Fibroblast of upper back skin (primary cell): ENCODE measurements at regions not wholly inside any gene's neighbourhood (a gene's known extent, or its start where the extent isn't known, plus 50 kb on each side); places are given as distances from the start of the nearest gene placed in this dataset.

Experiments used
- DNase-seq: peaks from one replicate; pipeline ENCODE4 v3.0.0-alpha.2; 2013

DNA sequence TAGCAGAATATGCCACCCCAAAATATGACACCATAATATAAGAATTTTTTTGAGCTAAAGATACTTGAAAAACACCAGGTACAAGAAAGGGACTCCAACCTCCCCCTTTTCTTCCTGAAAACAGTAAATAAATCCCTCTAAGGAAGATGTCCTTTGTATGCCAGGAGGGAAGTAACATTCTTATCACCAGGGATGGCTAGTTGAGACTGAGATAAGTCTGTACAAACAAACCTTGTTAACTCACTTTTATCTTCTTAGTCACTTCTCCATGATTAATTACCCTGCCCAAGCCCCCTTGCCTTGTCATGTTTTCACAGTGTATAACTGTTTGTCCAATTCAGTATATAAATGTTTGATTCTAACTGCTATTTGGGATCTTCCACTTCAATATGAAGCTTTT is 888.0 kb downstream of the PCDH18 start:
- DNase-seq: no peak

DNA sequence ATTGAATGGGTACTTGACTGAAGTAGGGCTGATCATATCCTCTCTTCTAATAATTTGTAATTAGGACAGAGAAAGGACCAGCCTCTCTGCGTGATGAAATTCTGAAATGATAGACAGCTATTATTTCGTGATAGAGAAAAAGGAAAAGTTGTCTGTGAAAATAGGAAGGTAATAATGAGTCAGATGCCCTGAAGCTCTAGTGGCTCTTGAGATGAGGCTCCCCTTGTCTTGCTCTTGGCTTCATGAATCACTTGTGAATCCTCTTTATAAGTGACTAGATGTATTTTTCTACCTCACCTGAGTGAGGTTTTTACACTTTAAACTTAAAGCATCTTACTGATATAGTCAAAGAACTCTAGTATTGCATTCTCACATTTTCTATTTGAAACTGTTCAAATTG is 888.9 kb downstream of the PCDH18 start:
- DNase-seq: no peak

DNA sequence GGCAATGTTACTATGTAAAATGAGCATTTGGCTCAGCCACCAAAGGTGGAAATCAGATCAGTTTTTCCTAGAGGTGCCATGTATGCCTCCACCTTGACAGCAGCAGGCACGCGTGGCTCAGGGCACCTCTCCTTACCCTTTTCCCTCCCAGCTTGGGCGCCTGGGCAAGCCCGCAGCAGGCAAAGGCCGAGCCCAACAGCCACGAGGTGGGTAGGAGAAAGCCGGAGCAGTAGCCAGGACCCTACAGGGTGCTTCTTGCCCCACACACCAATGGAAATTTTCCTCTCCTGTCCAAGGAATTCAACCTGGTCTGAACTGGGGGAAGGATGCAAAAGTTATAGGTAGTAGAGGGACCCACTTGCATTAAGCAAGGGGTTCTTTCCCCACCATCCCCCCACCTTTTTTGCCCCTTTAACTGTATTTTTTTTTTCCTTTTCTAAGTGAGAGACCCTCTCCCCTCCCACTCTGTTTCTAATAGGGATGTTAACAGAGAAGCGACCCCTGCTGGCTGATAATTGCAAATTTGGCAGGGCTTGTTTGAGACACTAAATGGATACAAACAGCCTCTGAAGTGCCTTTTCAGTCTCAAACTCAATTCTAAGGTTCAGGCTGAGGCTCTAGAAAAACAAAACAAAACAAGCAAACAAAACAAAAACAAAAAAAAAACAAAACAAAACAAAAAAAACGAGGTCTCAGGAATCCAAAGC is 895.1 kb downstream of the PCDH18 start:
- DNase-seq: peak; percentile 2

DNA sequence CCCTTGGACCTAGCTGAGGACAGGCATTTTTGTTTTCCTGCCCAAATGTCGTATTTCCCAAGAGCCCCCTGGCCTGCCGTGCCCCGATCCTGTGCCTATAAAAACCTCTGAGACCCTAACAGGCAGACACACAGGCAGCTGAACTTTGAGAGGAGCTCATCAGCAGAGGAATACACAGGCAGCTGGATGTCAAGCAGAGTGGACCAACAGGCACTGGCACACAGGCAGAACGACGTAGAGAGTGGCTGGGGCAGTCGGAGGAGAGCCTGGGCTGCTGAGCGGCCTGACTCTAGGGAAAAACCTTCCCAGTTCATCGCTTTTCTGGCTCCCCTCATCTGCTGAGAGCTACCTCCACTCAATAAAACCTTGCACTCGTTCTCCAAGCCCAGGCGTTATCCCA is 896.1 kb downstream of the PCDH18 start:
- no peak for DNase-seq

DNA sequence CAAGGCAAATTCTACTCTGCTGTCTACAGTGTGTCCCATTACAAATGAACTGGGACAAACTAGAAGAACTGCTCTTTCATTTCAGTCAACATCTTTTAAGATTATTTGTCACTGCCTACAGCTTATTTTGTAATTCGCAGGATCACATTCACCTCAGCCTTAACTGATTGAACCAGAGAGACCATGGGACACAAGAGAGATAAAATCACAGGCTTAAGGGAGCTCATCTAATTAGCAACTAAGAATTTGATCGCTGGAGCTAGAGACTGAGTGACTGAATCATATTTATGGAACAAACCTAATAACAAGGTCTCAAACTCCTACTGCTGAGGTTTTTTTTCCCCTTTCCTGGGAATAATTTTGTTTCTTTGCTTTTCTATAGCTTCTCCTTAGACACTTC is 898.2 kb downstream of the PCDH18 start:
- DNase-seq: no peak

DNA sequence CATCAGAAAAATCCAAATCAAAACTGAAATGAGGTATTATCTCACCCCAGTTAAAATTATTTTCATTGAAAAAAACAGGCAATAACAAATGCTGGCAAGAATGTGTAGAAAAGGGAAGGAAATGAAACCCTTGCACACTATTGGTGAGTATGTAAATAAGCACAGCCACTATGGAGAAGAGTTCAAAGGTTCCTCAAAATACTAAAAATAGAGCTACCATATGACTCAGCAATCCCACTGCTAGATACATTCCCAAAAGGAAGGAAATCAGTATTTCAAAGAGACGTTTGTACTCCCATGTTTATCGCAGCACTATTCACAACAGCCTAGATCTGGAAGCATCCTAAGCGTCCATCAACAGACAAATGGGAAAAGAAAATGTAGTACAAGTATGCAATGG is 932.4 kb downstream of the PCDH18 start:
- no peak for DNase-seq

DNA sequence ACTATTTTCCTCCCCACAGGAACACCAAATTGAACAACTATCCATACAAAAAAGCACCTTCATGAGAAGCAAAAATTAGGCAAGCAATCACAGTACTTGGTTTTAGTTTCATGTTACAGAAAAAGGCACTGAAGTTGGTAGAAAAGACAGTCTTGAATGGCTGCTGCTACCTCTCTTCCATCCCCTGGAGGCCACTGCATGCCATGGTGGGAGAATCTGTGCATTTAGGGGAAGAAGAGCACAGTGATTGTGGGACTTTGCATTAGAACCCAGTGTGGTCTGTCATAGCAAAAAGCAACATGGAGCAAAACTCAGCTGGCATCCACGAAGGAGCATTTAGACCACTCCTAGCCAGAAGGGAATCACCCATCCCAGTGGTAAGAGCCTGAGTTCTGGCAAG is 941.9 kb downstream of the PCDH18 start:
- no peak for DNase-seq

DNA sequence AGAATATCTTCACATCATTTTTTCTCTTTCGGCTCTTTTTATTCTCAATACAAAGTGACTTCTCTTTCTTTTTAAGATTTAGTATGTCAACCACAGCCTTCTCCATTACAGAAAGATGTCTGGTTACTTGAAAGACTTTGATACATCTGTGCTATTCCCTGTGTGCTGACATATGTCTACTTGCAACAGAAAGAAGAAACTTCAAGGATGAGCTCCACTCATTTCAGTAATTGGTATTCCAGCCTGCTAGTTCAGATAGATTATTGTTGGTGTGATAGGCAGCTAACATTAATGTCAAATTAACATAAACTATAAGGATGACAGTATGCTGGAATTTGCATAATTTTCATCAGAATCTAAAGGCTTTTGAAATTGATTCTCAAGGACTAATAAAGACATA is 948.7 kb downstream of the PCDH18 start:
- no peak for DNase-seq

DNA sequence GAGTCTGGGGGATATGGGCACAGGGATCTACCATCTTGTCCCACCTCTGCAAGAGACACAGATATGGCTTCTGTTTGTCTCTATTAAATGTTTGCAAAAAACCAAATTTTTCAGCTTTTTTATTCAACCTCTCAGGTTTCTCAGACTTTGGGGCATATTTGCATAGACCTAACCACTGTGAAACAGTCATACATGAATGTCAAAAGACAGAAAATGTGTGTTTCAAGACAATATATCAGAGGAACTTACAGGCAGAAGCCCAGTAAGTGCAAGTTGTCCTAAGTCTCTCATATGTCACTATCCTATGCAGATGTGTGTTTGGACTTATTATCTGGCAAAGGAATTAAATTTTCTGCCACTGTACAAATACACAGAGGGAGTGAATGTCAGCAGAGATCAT is 951.2 kb downstream of the PCDH18 start:
- DNase-seq: no peak

DNA sequence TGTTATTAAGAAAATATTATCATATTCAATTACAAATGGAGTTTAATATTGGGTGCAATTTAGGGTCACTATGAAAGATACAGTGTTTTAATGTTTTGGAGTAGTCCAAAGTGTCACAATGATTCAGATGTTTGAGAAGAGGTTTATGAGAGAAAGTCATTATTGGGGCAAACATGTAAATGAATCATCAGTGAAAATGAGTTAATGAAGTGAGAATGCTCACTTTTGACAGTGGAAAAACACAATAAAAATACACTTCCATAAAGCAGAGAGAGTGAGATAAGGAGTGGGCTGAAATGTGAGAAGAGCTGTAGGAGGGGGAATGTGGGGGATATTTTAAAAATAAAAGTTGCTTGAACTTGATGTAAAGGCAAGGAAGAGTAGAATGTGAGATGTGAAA is 957.1 kb downstream of the PCDH18 start:
- DNase-seq: no peak

DNA sequence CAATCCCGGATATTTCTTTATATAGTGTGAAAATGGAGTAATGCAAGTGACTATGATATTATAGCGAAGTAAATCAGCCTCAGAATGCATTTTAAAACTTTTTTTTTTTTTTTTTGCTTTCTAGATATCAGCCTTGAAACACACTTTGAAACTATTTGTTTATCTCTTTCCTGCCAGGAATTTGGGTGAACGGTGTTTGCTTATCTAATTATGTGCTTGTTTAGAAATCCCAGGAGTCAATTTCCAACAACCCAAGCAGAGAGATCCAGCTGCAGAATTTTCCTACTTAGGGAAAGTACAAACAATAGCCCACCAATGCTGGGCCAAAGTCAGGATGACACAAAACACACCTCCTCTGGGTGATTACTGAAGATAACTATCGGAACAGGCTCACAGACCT is 958.8 kb downstream of the PCDH18 start:
- no peak for DNase-seq

DNA sequence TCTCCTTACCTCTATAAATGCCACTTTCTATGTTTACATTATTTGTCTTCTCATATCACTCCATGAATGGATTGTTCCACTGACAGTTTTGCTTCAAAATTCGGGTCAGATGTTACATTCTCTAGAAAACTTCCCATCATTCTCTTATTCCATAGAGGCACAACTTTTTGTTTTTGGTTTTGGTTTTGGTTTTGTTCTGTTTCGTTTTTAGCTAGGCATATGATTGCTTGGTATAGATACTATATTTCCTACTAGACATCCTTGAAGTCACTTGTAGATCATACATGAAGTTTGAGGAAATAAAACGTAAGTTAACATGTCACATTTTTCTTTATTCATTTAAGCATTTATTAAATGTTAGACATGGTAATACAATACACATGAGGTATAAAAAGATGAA is 961.0 kb downstream of the PCDH18 start:
- DNase-seq: no peak

DNA sequence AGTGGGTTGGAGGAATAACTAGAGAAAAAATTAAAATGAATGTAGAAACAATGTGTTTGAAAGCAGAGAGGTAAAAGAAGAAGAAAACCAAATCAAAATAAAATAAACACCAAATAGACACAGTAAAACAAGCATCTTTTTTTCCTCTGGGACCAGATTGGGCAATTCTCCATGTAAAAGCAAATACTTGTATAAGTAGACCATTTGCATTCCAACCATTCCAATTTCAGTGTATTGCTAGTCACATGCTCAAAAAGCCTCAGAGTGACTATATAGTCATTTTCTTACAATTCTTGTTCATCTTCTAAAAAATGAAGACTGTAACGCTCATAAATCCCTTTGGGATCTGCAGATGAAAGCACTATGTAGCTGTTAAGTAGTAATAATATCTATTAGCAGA is 969.5 kb downstream of the PCDH18 start:
- DNase-seq: peak; percentile 74

DNA sequence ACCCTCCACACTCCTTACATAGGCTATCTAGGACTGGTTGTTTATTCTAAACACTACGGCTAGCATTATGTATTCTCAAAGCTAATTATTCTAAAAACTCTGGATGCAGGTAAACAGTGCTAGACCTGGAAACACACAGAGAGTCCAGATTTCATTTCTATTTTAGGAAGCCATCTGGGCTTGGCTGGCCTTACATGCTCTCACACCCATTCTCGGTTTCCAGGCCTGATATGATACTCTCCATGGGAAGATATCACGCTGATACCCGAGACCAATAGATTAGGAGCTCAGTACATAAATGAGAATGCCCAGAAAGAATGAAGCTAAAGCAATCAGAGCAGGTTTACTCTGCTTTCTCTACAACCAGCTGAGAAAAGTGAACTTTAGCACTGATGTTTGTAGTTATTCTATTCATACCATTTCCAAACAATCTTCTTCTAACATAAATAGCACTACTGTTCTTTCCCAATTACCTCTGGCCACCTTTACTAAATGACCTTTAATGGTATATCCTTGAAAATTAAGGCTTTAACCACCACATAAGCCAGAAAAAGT is 973.3 kb downstream of the PCDH18 start:
- DNase-seq: no peak

DNA sequence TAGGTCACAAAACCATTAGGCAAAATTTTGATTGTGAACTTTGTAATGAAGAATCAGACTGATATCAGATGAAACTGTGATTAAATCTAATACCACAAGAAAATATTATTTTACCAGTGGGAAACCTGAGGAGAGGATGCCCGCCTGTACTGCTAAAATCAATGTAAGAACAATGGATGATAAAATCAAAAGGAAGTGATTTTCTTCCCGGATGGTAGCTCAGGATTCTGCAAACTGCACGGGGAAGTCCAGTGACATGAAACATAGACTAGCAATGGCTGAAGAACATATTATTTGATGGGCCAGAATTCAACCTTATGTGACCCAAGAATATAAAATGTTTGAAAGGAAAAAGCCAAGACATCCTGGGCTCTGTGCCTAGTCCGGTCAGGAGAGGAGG is 974.9 kb downstream of the PCDH18 start:
- DNase-seq: no peak

DNA sequence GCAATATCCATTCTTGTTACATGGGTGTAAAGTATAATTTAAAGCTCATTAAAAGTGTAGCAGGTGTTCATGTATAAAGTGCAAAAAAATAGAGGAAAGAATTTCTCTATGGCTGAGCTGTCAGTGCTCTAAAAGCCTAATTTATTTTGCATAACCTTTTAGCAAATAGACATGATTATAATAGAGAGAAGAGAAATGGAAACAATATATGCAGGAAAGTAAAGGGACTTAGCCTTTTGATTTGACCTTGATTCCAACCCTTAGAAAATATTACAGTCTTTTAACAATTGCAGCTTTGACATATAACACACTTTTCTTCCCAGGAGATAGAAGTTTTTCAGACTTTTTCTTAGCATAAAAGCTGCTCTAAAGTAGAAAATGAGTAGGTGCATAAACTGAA is 978.3 kb downstream of the PCDH18 start:
- DNase-seq: no peak

DNA sequence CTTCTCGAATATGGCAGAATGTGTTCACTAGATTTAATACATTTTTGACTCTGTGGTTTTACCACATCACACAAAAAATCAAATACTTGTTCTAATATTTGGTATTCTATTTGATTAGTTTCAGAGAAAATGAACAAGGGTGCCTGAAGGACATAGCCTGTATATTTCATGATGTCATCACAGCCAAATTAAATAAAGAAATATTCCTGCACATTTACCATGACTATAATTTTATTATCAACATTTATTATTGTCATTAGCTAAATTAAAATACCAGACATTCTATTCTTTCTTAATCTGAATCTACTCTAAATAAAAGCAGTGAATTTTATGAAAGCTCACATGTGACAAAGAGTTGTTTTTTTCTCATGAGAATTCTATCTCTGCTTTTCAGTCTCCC is 980.5 kb downstream of the PCDH18 start:
- DNase-seq: no peak

DNA sequence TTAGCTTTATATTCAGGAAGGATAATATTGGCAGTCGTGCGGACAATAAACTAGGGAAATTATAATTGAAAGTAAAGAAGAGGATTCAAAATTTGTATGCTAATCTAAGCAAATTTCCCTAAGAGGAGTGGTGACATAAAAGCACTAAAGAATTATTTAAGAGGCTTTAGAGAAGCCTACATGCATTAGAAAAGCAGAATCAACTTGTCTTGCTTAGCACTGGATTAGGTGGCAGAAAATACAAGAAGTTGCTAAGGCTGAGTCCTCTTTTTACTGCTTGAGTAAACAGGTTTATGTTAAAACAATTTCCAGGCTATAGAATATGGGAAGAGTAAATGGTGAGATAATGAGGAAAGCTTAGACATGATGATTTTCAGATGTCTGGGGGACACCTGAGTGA is 991.5 kb downstream of the PCDH18 start:
- no peak for DNase-seq

DNA sequence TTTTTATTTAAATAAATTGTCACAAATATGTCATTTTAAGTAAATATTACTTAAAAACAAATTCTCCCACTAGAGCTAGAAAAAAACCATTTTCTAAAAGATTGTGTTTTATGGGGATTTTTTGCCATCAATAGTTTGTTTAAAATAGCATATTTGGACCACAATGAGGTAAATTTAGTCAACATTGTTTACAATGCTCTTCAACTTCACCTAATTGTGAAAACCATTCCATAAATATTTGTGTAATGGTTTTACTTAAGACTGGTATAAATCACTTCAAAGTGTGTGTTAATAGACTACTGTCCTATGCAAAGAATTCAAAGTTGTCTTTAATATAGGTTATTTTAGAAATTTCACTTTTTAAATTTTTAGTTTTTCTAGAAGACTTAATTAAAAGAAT is 1004.2 kb downstream of the PCDH18 start:
- DNase-seq: no peak

DNA sequence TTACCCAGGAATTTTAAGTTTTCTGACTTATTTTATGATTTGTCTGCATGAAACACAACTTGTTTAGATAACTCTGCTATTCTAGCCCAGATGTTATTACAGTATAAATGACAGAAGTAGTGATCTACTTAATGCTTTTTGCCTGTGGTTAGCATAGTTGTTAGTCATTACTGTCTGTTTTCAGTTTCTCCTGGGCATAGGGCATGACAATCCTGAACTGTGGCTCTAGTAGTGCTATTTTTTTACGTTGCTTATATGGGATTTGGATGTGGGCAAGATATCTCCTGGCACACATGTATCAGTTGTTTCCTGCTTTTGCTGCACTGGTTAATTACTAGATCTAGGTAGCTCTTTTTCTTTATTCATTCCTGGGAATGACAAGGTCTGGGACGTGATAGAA is 1005.8 kb downstream of the PCDH18 start:
- DNase-seq: no peak

DNA sequence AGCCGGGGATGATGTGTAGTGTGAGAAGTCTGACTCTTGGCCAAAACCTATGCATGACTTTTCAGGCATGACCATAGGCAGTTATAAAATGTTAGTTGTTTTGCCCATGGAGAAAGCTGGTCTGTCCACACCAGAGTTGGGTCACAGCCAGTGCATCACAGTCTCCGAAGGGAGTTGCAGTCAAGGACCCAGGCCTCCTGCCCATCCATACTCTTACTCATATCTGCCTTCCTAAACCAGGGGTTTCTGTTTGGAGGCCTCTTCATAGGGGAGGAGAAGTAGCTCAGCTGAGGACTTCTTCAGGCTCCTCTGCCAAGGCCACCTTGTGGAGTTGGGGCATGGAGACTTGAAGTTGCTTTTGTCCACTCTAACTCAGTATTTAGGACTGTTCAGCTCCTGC is 1008.3 kb downstream of the PCDH18 start:
- DNase-seq: no peak

DNA sequence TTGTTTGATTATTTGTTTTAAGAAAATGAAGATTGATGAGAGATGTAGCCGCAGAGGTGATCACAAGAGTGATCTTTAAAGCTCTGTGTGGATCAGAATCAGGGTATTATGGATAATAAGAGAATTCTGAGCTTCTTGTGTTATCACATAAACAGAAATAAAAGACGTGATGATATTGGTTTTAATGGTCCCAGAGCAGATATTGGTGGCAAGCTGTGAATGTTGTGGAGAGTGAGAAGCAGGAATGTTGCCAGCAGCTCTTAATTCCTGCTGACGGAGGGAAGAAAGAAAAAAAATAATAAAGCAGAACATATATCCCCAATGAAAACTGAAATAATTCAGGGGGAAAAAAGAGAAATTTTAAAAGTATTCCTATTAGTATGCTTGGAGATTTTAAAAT is 1015.9 kb downstream of the PCDH18 start:
- DNase-seq: no peak

DNA sequence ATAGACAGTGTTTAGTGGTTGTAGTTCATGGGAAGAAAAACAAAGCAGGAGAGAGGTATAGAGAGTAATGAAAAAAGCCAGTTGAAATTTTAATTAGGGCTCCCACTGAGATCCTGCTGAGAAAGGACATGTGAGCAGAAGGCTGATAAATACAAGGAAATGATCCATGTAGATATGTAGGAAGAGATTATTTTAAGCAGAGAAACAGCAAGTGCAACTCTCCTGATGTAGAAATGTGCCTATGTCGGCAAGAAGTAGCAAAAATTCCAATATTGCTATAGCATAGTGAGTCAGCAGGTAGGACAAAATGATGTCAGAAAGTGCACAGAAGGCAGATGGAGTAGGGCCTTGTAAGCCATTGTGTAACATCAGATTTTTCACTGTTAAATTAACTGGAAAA is 1027.3 kb downstream of the PCDH18 start:
- DNase-seq: no peak

DNA sequence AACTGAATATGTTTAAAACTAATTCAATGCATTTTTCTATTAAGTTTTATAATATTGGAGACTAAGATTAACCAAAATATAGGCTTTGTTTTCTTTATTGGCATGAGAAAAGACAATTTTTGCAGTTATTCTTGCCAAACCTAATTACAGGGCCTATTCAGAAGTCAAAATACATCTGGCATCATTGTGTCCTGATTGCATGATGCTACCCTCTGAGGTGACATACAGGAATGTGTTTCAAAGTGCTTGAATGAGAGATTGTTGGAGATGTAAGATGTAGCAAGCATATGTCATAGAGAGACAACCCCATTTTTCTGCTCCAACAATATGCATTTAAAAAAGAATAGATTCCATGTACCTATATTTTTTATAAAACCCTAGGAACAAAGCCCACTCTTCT is 1036.4 kb downstream of the PCDH18 start:
- DNase-seq: no peak

DNA sequence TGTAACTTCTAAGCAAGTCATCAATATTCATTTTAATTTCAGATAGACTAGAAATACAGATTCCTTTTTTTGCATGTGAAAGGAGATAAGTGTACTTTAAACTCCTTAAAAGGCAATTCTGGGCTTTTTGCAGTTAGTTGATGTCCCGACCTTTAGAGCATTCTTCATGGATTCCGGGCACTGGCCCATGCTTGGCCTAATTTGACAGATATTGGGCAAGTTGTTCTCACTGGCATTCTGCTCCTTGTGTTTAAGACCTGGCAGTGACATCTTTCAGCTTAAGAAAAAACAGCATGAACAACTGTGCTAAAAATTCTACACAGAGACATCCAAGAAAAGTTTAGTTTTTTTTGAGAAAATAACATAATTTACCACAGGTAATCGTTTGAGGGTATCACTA is 1037.2 kb downstream of the PCDH18 start:
- DNase-seq: no peak
